ENCODE measurements at regions not wholly inside any gene's neighbourhood (a gene's known extent, or its start where the extent isn't known, plus 50 kb on each side); places are given as distances from the start of the nearest gene placed in this dataset.
"Not testable (repeated sequence)": the region's sequence is repeated elsewhere in the genome, so short reads cannot be mapped to it uniquely, and the experiment has no call there.

DNA sequence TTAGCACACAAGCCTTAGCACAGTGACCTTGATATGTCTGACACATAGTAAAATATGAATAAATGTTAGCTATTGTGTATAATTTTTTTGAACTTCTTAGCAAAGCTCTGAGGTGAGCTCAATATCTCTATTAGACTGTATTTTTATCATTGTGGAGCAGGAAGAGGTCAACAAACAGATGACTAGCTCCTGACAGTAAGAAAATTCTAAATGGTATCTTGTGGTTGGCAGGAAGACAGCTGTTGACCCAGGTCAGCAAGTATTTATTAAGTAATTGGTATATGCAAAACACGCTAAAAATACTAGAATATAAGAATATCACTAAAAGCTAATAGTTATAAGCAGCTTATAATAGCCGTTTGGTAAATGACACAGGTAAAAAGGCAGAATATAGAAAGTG, 77.5 kb upstream of the MARCKS start:
- Histone ChIP-seq H3K27me3 (replicated peaks) (no peaks in the 10 kb centered on the region), H3K4me3 (ENCODE audit: low read depth, low read length) (no peak overlapping the region), H3K27ac (no peak overlapping the region), H3K36me3 (replicated peaks) (no peaks in the 10 kb centered on the region)
- DNase-seq: no peak
- TF ChIP-seq, protein P1, sequence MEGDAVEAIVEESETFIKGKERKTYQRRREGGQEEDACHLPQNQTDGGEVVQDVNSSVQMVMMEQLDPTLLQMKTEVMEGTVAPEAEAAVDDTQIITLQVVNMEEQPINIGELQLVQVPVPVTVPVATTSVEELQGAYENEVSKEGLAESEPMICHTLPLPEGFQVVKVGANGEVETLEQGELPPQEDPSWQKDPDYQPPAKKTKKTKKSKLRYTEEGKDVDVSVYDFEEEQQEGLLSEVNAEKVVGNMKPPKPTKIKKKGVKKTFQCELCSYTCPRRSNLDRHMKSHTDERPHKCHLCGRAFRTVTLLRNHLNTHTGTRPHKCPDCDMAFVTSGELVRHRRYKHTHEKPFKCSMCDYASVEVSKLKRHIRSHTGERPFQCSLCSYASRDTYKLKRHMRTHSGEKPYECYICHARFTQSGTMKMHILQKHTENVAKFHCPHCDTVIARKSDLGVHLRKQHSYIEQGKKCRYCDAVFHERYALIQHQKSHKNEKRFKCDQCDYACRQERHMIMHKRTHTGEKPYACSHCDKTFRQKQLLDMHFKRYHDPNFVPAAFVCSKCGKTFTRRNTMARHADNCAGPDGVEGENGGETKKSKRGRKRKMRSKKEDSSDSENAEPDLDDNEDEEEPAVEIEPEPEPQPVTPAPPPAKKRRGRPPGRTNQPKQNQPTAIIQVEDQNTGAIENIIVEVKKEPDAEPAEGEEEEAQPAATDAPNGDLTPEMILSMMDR (IDR thresholded peaks at IDR 0.05; ENCODE audit: low read depth, low read length, missing control alignments): no peak
- in situ Hi-C loops (cut with HindIII; ENCODE audit: low pct_ligation_motif_present, low sequenced_read_pairs): no loop called here

- H3K4me3 ChIP-seq (ENCODE audit: low read depth, low read length): no peak overlapping the region
- TF ChIP-seq, protein P1 (IDR thresholded peaks at IDR 0.05; ENCODE audit: low read depth, low read length, missing control alignments): no peak
- no peaks in the 10 kb centered on the region for H3K36me3 ChIP-seq (replicated peaks)
- no peak overlapping the region for H3K27ac ChIP-seq
- DNase-seq: no peak
- in situ Hi-C loops (cut with HindIII; ENCODE audit: low pct_ligation_motif_present, low sequenced_read_pairs): no loop called here
- H3K27me3 ChIP-seq (replicated peaks): no peaks in the 10 kb centered on the region
Measured at GRCh38 chr6:113782636-113783035, 74.5 kb upstream of the MARCKS start.

GRCh38 chr6:113786168-113786567, 71.0 kb upstream of the MARCKS start:
- Histone ChIP-seq H3K27ac (no peak overlapping the region), H3K27me3 (replicated peaks) (no peaks in the 10 kb centered on the region), H3K36me3 (replicated peaks) (no peaks in the 10 kb centered on the region), H3K4me3 (ENCODE audit: low read depth, low read length) (no peak overlapping the region)
- no peak for DNase-seq
- TF ChIP-seq, protein P1 (IDR thresholded peaks at IDR 0.05; ENCODE audit: low read depth, low read length, missing control alignments): no peak
- in situ Hi-C loops (cut with HindIII; ENCODE audit: low pct_ligation_motif_present, low sequenced_read_pairs): no loop called here

- in situ Hi-C loops (cut with HindIII; ENCODE audit: low pct_ligation_motif_present, low sequenced_read_pairs): no loop called here
- H3K27ac ChIP-seq: no peak overlapping the region
- H3K36me3 ChIP-seq (replicated peaks): no peaks in the 10 kb centered on the region
- TF ChIP-seq, protein P1 (IDR thresholded peaks at IDR 0.05; ENCODE audit: low read depth, low read length, missing control alignments): no peak
- H3K4me3 ChIP-seq (ENCODE audit: low read depth, low read length): no peak overlapping the region
- no peaks in the 10 kb centered on the region for H3K27me3 ChIP-seq (replicated peaks)
- no peak for DNase-seq
Measured at GRCh38 chr6:113788586-113788985, 68.6 kb upstream of the MARCKS start.

GRCh38 chr6:113791225-113791624, 65.9 kb upstream of the MARCKS start:
- in situ Hi-C loops (cut with HindIII; ENCODE audit: low pct_ligation_motif_present, low sequenced_read_pairs); H3K27me3 ChIP-seq (replicated peaks): not testable (repeated sequence)

GRCh38 chr6:113795371-113795770, 61.8 kb upstream of the MARCKS start:
- H3K27me3 ChIP-seq (replicated peaks); H3K36me3 ChIP-seq (replicated peaks); in situ Hi-C loops (cut with HindIII; ENCODE audit: low pct_ligation_motif_present, low sequenced_read_pairs); H3K4me3 ChIP-seq (ENCODE audit: low read depth, low read length); DNase-seq; H3K27ac ChIP-seq: not testable (repeated sequence)

More at GRCh38 chr6:113791225-113791624, 65.9 kb upstream of the MARCKS start:
- not testable (repeated sequence) for DNase-seq; H3K4me3 ChIP-seq (ENCODE audit: low read depth, low read length); H3K27ac ChIP-seq; H3K36me3 ChIP-seq (replicated peaks)

DNA sequence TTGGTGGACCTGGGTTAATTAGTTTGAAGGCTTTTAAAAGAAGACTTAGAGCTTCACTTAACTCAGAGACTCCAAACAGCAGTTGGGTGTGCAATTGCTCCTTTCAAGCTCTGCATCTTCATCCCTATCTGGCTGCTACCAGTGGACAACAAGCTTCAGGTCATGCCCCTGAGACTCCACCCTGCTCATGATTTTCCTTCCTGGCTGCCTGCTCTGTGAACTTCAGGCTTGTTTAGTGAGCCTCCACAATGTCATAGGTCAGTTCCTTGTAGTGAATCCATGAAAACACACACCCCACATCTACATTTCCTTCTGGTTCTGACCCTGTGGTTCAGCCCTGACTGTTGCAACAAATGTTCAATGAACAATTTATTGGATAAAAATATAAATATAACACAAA, 61.1 kb upstream of the MARCKS start:
- no peaks in the 10 kb centered on the region for H3K36me3 ChIP-seq (replicated peaks)
- in situ Hi-C loops (cut with HindIII; ENCODE audit: low pct_ligation_motif_present, low sequenced_read_pairs): no loop called here
- no peaks in the 10 kb centered on the region for H3K27me3 ChIP-seq (replicated peaks)
- no peak for DNase-seq
- no peak overlapping the region for H3K27ac ChIP-seq
- TF ChIP-seq, protein P1 (IDR thresholded peaks at IDR 0.05; ENCODE audit: low read depth, low read length, missing control alignments): no peak
- H3K4me3 ChIP-seq (ENCODE audit: low read depth, low read length): no peak overlapping the region
